ENCODE measurements at regions not wholly inside any gene's neighbourhood (a gene's known extent, or its start where the extent isn't known, plus 50 kb on each side); places are given as distances from the start of the nearest gene placed in this dataset.

- TF ChIP-seq POLR2A (IDR thresholded peaks at IDR 0.05), result no peak
- no peak for TF ChIP-seq CTCF (IDR thresholded peaks at IDR 0.05)
- Histone ChIP-seq H3K27ac (no peak overlapping the region), H3K4me1 (peaks cover 0 to 7% of the 10 kb centered on the region in 2 donors), H3K9me3 (no peaks in the 10 kb centered on the region), H3K27me3 (no peaks in the 10 kb centered on the region), H3K36me3 (no peaks in the 10 kb centered on the region), H3K4me3 (replicated peaks in 1 of 3) (no peak overlapping the region)
- WGBS, 2 donors, result 87 to 93% methylated on average over 4 of the region's 4 CpGs
- intact Hi-C loops (cut with DNase I), result no loop called here
- DNase-seq, result no peak
Measured at GRCh38 chr6:106855117-106855516, 119.4 kb downstream of the CD24 start.

GRCh38 chr6:106849676-106850332, 124.7 kb downstream of the CD24 start:
- no peak for DNase-seq
- intact Hi-C loops (cut with DNase I), result no loop called here
- Histone ChIP-seq H3K4me1 (no peaks in the 10 kb centered on the region), H3K36me3 (no peaks in the 10 kb centered on the region), H3K9me3 (no peaks in the 10 kb centered on the region), H3K27me3 (no peaks in the 10 kb centered on the region), H3K4me3 (replicated peaks in 1 of 3) (no peak overlapping the region), H3K27ac (no peak overlapping the region)
- TF ChIP-seq CTCF (IDR thresholded peaks at IDR 0.05), result no peak
- TF ChIP-seq POLR2A (IDR thresholded peaks at IDR 0.05), result no peak
- 74 to 76% methylated on average over 6 of the region's 6 CpGs for WGBS, 2 donors

GRCh38 chr6:106849120-106849519, 125.4 kb downstream of the CD24 start:
- no peaks in the 10 kb centered on the region for H3K27me3 ChIP-seq
- H3K4me3 ChIP-seq (replicated peaks in 1 of 3), result no peak overlapping the region
- no peak for DNase-seq
- no peaks in the 10 kb centered on the region for H3K4me1 ChIP-seq
- no peaks in the 10 kb centered on the region for H3K9me3 ChIP-seq
- no peaks in the 10 kb centered on the region for H3K36me3 ChIP-seq
- WGBS, 2 donors, result 89 to 90% methylated on average over 3 of the region's 3 CpGs
- no peak overlapping the region for H3K27ac ChIP-seq
- no peak for TF ChIP-seq POLR2A (IDR thresholded peaks at IDR 0.05)
- no peak for TF ChIP-seq CTCF (IDR thresholded peaks at IDR 0.05)
- intact Hi-C loops (cut with DNase I), result no loop called here

- H3K4me1 ChIP-seq, result no peaks in the 10 kb centered on the region
- no peak for DNase-seq
- H3K36me3 ChIP-seq, result no peaks in the 10 kb centered on the region
- WGBS, 2 donors, result 80 to 92% methylated on average over 6 of the region's 6 CpGs
- intact Hi-C loops (cut with DNase I), result no loop called here
- H3K9me3 ChIP-seq, result no peaks in the 10 kb centered on the region
- no peaks in the 10 kb centered on the region for H3K27me3 ChIP-seq
- H3K4me3 ChIP-seq (replicated peaks in 1 of 3), result no peak overlapping the region
- TF ChIP-seq CTCF (IDR thresholded peaks at IDR 0.05) (no peak), POLR2A (IDR thresholded peaks at IDR 0.05) (no peak)
- no peak overlapping the region for H3K27ac ChIP-seq
Measured at GRCh38 chr6:106847116-106847515, 127.4 kb downstream of the CD24 start.

GRCh38 chr6:106844930-106845329, 129.6 kb downstream of the CD24 start:
- intact Hi-C loops (cut with DNase I), result no loop called here
- H3K9me3 ChIP-seq, result no peaks in the 10 kb centered on the region
- H3K4me3 ChIP-seq (replicated peaks in 1 of 3), result no peak overlapping the region
- H3K27me3 ChIP-seq, result no peaks in the 10 kb centered on the region
- H3K4me1 ChIP-seq, result no peaks in the 10 kb centered on the region
- DNase-seq, result no peak
- H3K27ac ChIP-seq, result no peak overlapping the region
- no peak for TF ChIP-seq CTCF (IDR thresholded peaks at IDR 0.05)
- TF ChIP-seq POLR2A (IDR thresholded peaks at IDR 0.05), result no peak
- H3K36me3 ChIP-seq, result no peaks in the 10 kb centered on the region

Data from thyroid gland (tissue), 4 donors.